AG09309 (cell line): ENCODE measurements at regions not wholly inside any gene's neighbourhood (a gene's known extent, or its start where the extent isn't known, plus 50 kb on each side); places are given as distances from the start of the nearest gene placed in this dataset.

Source experiments
- DNase-seq: peaks from one replicate; pipeline ENCODE4 v3.0.0-alpha.2; 2010; ENCODE audit warnings: low read depth
- H3K4me3 ChIP-seq: 2 replicates; pipeline ENCODE4 v1.5.1; 2011; ENCODE audit warnings: mild to moderate bottlenecking, low read depth, low read length, moderate library complexity; ENCODE audit not compliant: control insufficient read depth
- CTCF ChIP-seq: IDR thresholded peaks from 2 replicates; pipeline ENCODE4 v1.5.1; 2011; ENCODE audit warnings: mild to moderate bottlenecking, low read depth, low read length, inconsistent platforms; ENCODE audit not compliant: insufficient read depth, control insufficient read depth; ENCODE audit errors: missing control alignments

GRCh38 chr6:167683028-167683862, 143.5 kb upstream of the AFDN start:
- no peak for TF ChIP-seq CTCF
- DNase-seq = no peak
- H3K4me3 ChIP-seq = no peak overlapping the region

GRCh38 chr6:167684276-167685104, 142.2 kb upstream of the AFDN start:
- no peak for DNase-seq
- no peak for TF ChIP-seq CTCF
- no peak overlapping the region for H3K4me3 ChIP-seq

- no peak for TF ChIP-seq CTCF
- no peak for DNase-seq
- H3K4me3 ChIP-seq = no peak overlapping the region
These were observed 141.1 kb upstream of the AFDN start for GRCh38 chr6:167685654-167686053.

GRCh38 chr6:167686204-167686893, 140.4 kb upstream of the AFDN start:
- H3K4me3 ChIP-seq = no peak overlapping the region
- no peak for TF ChIP-seq CTCF

GRCh38 chr6:167687116-167687725, 139.5 kb upstream of the AFDN start:
- DNase-seq = no peak
- H3K4me3 ChIP-seq = no peak overlapping the region
- no peak for TF ChIP-seq CTCF

More at GRCh38 chr6:167686204-167686893, 140.4 kb upstream of the AFDN start:
- no peak for DNase-seq

- DNase-seq = no peak
- H3K4me3 ChIP-seq = no peak overlapping the region
- TF ChIP-seq CTCF = no peak
These were observed 138.6 kb upstream of the AFDN start for GRCh38 chr6:167688123-167688522.
